ENCODE measurements at regions not wholly inside any gene's neighbourhood (a gene's known extent, or its start where the extent isn't known, plus 50 kb on each side); places are given as distances from the start of the nearest gene placed in this dataset.

- WGBS (ENCODE audit: insufficient coverage, insufficient replicate concordance, low lambda C conversion rate, missing lambda C conversion rate), result 64% methylated on average over 5 of the region's 5 CpGs
- H3K9ac ChIP-seq (ENCODE audit: control insufficient read depth, insufficient read depth, low read length), result no peak overlapping the region
- FAIRE-seq (no peak), ATAC-seq (no peak), DNase-seq (ENCODE audit: low read depth, low spot score) (no peak)
- in situ Hi-C loops (cut with MboI) (no loop called here), intact Hi-C loops (cut with micrococcal nuclease; ENCODE audit: unreplicated experiment) (no loop called here)
- H3K4me1 ChIP-seq (ENCODE audit: control insufficient read depth, insufficient read depth, low read length), result peaks cover 27% of the 10 kb centered on the region
- POLR2A ChIA-PET, result interaction anchor here (1.3 kb wide), 1 partner anchor 11 kb away, joined by 3 read pairs; no protein-coding TSS in a partner anchor
- H3K36me3 ChIP-seq (ENCODE audit: control insufficient read depth in 2 of 2, insufficient read depth in 2 of 2, low read length in 1 of 2), result no peaks in the 10 kb centered on the region
- no peaks in the 10 kb centered on the region for H3K79me2 ChIP-seq (ENCODE audit: control insufficient read depth, insufficient read depth, low read length)
- H3K9me3 ChIP-seq (replicated peaks; ENCODE audit: control insufficient read depth, insufficient read depth, low read length), result no peaks in the 10 kb centered on the region
- no TSS peak for BruUV-seq (replicated peaks)
- no peaks in the 10 kb centered on the region for H4K20me1 ChIP-seq (ENCODE audit: control insufficient read depth, insufficient read depth)
- RAD21 ChIA-PET (ENCODE audit: unreplicated experiment), result no interaction called here
- H3K4me2 ChIP-seq (ENCODE audit: control insufficient read depth, insufficient read depth), result no peak overlapping the region
- CTCF ChIA-PET, result no interaction called here
- SMC1A ChIA-PET (ENCODE audit: uncharacterized antibody, unreplicated experiment), result interaction anchor here (1.2 to 2.0 kb wide), 2 partner anchors 12 to 71 kb away, joined by 3 to 7 read pairs; no protein-coding TSS in a partner anchor
- H3K4me3 ChIP-seq, result no peak overlapping the region
- H3K27ac ChIP-seq (ENCODE audit: control insufficient read depth, insufficient read depth), result no peak overlapping the region
- TF ChIP-seq IKZF2 (IDR thresholded peaks at IDR 0.05) (no peak), RAD21 (IDR thresholded peaks at IDR 0.05; ENCODE audit: insufficient read depth, low read depth, low read length) (no peak), DPF2 (IDR thresholded peaks at IDR 0.05) (no peak), IRF3 (IDR thresholded peaks at IDR 0.05) (no peak), RAD51 (IDR thresholded peaks at IDR 0.05) (no peak)
- no peak overlapping the region for H2AFZ ChIP-seq (ENCODE audit: control insufficient read depth, low read depth, low read length)
- H3K27me3 ChIP-seq (replicated peaks in 1 of 2; ENCODE audit: control insufficient read depth in 2 of 2, insufficient read depth in 2 of 2, low read length in 1 of 2), result no peaks in the 10 kb centered on the region
Observed at GRCh38 chr5:133827830-133828229, 140.6 kb downstream of the C5orf15 start.

- peaks cover 27% of the 10 kb centered on the region for H3K4me1 ChIP-seq (ENCODE audit: control insufficient read depth, insufficient read depth, low read length)
- intact Hi-C loops (cut with micrococcal nuclease; ENCODE audit: unreplicated experiment), result no loop called here
- POLR2A ChIA-PET, result interaction anchor here (1.3 kb wide), 1 partner anchor 10 kb away, joined by 3 read pairs; no protein-coding TSS in a partner anchor
- no peak for ATAC-seq
- no peaks in the 10 kb centered on the region for H3K9me3 ChIP-seq (replicated peaks; ENCODE audit: control insufficient read depth, insufficient read depth, low read length)
- CTCF ChIA-PET, result no interaction called here
- no peak overlapping the region for H2AFZ ChIP-seq (ENCODE audit: control insufficient read depth, low read depth, low read length)
- H3K79me2 ChIP-seq (ENCODE audit: control insufficient read depth, insufficient read depth, low read length), result no peaks in the 10 kb centered on the region
- 87% methylated on average over 11 of the region's 11 CpGs for WGBS (ENCODE audit: insufficient coverage, insufficient replicate concordance, low lambda C conversion rate, missing lambda C conversion rate)
- H3K27ac ChIP-seq (ENCODE audit: control insufficient read depth, insufficient read depth), result no peak overlapping the region
- H4K20me1 ChIP-seq (ENCODE audit: control insufficient read depth, insufficient read depth), result no peaks in the 10 kb centered on the region
- SMC1A ChIA-PET (ENCODE audit: uncharacterized antibody, unreplicated experiment), result interaction anchor here (1.2 kb wide), 1 partner anchor 70 kb away, joined by 3 read pairs; no protein-coding TSS in a partner anchor
- H3K36me3 ChIP-seq (ENCODE audit: control insufficient read depth in 2 of 2, insufficient read depth in 2 of 2, low read length in 1 of 2), result no peaks in the 10 kb centered on the region
- FAIRE-seq, result no peak
- DNase-seq (ENCODE audit: low read depth, low spot score), result no peak
- in situ Hi-C loops (cut with MboI), result no loop called here
- H3K4me2 ChIP-seq (ENCODE audit: control insufficient read depth, insufficient read depth), result no peak overlapping the region
- no peak overlapping the region for H3K4me3 ChIP-seq
- no peak overlapping the region for H3K9ac ChIP-seq (ENCODE audit: control insufficient read depth, insufficient read depth, low read length)
- H3K27me3 ChIP-seq (replicated peaks in 1 of 2; ENCODE audit: control insufficient read depth in 2 of 2, insufficient read depth in 2 of 2, low read length in 1 of 2), result no peaks in the 10 kb centered on the region
- no TSS peak for BruUV-seq (replicated peaks)
- RAD21 ChIA-PET (ENCODE audit: unreplicated experiment), result no interaction called here
- TF ChIP-seq BRCA1 (IDR thresholded peaks at IDR 0.05; ENCODE audit: low read depth, low read length) (no peak), TBL1XR1 (IDR thresholded peaks at IDR 0.05; ENCODE audit: low read depth, low read length) (no peak), NR2F1 (conservative IDR thresholded peaks at IDR 0.05) (no peak), ATF2 (IDR thresholded peaks at IDR 0.05; ENCODE audit: low read length) (no peak), ZBTB11 (CRISPR knock-in tag; IDR thresholded peaks at IDR 0.05) (no peak), IKZF1 (conservative IDR thresholded peaks at IDR 0.05) (no peak)
- TF ChIP-seq, protein P1, sequence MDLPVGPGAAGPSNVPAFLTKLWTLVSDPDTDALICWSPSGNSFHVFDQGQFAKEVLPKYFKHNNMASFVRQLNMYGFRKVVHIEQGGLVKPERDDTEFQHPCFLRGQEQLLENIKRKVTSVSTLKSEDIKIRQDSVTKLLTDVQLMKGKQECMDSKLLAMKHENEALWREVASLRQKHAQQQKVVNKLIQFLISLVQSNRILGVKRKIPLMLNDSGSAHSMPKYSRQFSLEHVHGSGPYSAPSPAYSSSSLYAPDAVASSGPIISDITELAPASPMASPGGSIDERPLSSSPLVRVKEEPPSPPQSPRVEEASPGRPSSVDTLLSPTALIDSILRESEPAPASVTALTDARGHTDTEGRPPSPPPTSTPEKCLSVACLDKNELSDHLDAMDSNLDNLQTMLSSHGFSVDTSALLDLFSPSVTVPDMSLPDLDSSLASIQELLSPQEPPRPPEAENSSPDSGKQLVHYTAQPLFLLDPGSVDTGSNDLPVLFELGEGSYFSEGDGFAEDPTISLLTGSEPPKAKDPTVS (IDR thresholded peaks at IDR 0.05; ENCODE audit: low read depth, low read length), result no peak
Observed at GRCh38 chr5:133827011-133827410, 141.4 kb downstream of the C5orf15 start.
